Skin of body (tissue), 1 donor: ENCODE measurements at regions not wholly inside any gene's neighbourhood (a gene's known extent, or its start where the extent isn't known, plus 50 kb on each side); places are given as distances from the start of the nearest gene placed in this dataset.
"Not testable (repeated sequence)": the region's sequence is repeated elsewhere in the genome, so short reads cannot be mapped to it uniquely, and the experiment has no call there.

ENCODE experiments used
- DNase-seq: peaks from one replicate; lab custom pipeline; 2025; lab: John Stamatoyannopoulos, UW

DNA sequence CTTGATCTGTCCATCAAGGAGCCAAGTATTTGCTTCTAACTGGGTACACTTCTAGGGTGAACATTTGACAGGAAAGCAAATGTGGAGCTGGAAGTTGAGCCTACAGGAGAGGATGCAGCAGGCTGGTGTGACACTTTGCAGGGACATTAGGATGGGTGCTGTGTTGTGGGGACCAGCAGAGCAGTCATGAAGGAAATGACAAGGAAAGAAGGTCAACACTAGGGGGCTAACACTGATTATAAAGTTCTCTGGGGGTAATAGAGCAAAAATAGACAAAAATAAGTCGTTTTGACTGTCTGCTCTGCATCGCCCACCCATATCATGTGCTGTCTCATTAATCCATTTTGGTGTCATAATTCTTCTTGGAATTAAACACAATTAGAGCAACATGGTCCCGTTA, 652.4 kb downstream of the STK39 start:
- DNase-seq, result no peak

DNA sequence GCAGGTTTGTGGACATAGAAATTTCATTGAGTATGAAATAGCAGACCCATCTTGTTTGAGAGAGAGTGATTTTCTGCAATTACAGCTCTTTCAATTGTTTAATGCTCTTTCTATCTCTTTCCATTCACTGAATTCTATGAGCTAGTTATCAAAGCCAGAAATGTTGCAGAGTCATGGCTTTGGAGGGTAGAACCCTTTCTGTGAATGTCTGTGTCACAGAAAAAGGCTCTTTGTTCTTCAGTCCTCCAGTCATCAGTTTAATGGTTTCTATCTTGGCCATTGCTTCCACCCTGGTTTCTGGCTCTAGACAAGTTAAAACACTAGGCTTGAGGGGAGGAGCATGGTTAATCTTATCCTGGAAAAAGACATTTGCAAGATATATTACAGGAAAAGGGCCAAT, 655.0 kb downstream of the STK39 start:
- DNase-seq, result no peak

DNA sequence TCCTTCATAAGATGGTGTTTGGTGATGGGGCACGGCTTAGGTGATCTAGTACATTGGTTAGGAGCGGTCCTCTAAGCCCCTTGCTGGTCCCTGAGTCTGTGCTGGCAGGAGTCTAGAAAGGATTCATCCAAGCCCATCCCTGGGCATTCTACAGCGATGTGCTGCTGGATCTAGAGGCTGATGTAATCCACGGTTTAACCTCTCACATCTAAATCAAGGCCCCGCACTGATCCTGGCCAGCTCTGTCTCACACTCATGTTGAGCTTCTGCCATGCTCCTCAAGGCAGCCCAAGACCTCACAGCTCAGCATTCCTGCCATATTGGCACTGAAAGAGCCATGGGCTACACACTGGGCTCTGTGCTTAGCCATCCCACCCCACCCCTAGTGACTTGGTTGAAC, 664.8 kb downstream of the STK39 start:
- DNase-seq, result no peak

DNA sequence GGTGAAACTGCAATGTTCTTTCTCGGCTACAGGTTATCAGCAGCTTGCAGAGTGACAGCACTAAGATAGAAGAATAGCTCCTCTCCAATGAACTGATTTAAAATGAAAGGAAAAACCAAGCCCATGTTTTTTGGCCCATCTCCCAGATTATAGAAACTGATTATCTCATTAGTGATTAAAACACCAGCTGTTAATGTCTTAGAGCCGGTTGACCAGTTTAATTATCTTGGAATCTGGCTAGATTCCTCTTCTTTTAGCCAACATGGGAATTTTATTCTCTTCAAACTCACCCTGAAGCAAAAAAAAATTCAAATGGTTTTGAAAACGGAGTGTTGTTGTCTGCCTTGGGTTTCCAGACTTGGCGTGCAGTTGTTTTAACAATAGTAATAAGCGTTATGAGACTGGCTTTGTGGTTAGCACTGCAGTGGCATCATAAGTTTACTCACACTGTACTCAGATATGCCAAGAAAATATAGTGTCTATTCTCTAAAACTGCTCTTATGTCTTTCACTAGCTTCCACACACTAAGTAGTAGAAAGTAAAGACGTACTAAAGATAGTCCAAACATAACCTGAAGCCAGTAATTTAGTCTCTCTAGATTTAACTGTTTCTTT, 665.3 kb downstream of the STK39 start:
- DNase-seq, result no peak

DNA sequence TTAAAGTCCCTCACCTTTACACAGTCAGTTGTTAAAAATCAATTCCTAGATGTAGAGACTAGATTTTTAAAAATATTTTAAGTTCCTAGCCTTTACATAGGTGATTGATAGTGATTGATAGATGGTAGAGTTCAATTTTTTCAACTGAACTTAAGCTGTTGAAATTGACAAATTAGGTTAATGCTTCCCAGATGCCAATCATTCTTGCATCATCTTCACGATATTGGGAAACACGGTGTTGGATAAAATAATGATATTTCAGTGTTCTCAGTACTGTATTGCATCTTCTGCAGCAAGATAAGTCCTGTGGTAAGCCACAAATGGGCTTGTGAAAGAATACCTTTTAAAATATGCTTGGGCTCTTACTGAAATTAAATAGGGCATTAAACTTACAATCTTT, 667.6 kb downstream of the STK39 start:
- no peak for DNase-seq

DNA sequence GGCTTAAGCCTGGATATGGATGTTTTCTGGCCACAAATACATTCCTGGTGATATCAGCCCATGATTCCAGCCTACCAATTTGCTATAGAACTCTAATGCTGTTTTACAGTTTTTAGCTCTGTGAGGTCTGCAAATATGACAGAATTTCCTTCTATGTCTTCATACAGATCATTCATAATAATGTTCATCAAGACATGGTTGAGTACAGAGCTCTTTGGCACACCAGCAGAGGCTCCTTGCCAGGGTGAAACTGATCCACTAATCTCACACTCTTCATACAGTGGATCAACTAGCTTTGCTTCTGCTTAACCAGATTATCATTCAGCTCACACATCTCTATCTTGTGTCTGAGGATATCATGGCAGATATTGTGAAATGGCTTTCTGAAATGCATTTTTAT, 672.1 kb downstream of the STK39 start:
- DNase-seq, result no peak

DNA sequence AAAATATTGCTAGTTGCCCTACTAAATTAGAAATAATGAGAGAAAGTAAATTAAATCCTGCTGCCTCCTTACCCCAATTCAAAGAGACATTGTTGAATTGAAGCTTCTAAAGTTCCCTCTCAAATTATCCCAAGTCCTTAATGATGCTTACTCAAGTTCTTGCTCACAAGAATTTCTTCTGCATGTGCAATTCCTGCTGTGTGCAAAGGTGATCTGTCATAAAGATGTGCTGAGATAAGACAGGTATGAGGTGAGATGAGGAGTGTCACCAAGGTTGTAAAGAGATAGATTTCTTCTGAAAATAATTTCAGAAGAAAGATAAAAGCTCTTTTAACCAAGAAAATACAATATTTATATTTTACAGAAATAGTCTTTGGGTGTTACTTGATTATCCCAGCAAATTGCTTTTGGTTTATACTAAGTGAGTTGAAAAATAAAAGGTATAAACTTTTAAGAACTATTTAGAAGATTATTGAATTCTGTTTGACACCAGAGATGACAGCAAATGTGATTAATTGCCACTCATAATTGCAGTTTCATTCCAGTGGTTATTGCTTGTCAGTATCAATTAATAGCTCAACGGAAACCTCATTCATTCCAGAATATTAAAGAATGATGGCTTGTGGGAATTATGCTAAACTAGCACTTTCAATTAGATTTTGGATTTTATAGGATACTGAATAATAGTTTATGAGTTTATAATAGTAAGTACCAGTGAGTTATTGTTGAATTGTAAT, 674.3 kb downstream of the STK39 start:
- DNase-seq, result no peak

DNA sequence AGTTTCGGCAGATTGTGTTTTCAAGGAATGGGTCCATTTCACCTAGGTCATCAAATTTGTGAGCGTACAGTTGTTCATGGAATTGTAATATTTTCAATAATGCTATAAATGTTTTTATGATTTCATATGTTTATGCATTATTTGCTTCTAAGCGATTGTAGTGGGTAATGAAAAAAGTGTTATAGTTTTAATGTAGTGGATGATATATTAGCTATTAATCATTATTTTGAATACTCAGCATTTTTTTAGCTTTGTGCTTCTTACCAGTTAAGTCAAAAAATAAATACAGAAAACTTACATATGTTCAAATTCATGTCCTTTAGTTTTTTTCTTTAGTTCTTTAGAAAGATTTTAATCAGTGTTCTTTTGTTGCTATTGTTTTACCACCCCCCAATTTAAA, 677.0 kb downstream of the STK39 start:
- no peak for DNase-seq

DNA sequence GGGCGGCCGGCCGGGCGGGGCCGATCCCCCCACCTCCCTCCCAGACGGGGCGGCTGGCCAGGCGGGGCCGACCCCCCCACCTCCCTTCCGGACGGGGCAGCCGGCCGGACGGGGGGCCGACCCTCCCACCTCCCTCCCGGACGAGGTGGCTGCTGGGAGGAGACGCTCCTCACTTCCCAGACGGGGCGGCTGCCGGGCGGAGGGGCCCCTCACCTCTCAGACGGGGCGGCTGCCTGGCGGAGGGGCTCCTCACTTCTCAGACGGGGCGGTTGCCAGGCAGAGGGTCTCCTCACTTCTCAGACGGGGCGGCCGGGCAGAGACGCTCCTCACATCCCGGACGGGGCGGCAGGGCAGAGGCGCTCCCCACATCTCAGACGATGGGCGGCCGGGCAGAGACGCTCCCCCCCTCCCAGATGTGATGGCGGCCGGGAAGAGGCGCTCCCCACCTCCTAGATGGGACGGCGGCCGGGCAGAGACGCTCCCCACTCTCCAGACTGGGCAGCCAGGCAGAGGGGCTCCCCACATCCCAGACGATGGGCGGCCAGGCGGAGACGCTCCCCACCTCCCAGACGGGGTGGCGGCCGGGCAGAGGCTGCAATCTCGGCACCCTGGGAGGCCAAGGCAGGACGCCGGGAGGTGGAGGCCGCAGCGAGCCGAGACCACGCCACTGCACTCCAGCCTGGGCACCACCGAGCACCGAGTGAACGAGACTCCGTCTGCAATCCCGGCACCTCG, 675.8 kb downstream of the XIRP2 start:
- not testable (repeated sequence) for DNase-seq

DNA sequence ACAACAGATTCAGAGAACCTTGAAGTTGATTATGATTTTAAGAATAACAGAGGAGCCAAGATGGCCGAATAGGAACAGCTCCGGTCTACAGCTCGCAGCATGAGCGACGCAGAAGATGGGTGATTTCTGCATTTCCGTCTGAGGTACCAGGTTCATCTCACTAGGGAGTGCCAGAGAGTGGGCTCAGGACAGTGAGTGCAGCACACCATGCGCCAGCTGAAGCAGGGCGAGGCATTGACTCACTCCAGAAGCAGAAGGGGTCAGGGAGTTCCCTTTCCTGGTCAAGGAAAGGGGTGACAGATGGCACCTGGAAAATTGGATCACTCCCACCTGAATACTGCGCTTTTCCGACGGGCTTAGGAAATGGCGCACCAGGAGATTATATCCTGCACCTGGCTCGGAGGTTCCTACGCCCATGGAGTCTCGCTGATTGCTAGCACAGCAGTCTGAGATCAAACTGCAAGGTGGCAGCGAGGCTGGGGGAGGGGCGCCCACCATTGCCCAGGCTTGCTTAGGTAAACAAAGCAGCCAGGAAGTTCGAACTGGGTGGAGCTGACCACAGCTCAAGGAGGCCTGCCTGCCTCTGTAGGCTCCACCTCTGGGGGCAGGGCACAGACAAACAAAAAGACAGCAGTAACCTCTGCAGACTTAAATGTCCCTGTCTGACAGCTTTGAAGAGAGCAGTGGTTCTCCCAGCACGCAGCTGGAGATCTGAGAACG, 670.2 kb downstream of the XIRP2 start:
- DNase-seq, result not testable (repeated sequence)

DNA sequence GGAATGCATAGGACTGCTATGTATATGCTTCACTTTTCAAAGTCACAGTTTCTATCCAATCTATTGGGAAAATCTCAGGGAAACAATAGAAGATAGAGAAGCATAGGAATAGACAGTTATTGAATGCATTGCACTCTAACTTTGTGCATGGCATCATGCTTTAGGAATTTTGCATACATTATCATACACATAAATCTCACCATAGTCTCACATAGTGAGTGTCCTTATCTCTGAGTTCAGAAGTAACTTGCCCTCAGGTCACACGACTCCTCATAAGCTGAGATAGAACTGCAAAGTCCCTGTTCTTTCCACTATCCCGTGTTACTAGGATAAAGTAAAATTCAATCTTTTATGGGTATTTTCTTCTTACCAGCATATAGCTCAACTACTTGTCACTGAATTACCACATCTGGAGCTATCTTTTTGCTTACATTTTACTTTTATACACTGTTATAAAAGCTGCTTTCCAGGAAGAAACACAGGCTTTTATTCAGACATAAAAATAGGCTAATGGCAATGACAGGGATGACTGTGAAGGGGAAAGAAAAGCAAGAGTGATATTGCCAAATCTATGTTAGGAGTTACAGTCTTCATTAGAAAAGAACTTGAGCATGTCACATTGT, 666.9 kb downstream of the XIRP2 start:
- DNase-seq, result no peak

DNA sequence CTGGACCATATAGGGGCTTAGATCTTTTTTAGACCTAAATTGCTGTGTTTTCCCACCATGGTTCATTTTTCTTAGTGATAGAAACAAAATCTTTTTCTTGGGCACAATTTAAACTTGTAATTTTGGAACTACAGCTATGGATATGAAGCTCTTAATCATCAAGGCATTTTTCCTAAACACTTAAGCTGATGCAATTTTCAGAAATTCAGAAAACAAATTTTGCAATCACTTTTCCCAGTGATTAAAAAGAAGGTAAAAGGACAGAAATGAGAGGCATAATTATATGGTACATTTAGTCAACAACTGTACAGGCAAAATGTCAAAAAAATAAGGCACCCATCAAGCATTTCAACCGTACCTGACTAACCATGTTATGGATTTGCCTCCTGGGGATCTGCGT, 665.4 kb downstream of the XIRP2 start:
- no peak for DNase-seq

DNA sequence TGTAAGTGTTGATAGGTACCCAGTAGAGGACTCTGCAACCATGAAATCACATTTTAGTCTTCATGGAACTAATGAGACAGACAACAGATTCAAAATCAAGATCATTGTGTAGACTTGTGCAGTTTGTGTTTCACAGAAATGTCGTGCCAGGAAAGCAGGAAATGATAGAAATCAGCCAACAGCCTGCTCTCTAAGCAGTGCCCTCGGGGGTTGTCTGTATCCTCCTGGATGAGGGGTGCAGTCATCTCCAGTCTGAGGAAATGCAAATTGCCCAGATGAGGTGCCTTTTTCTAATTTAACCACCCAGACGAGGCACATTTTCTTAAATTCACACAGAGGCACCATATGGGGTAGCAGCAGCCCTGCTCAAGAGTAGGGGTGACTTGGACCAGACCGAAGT, 663.1 kb downstream of the XIRP2 start:
- DNase-seq, result no peak

DNA sequence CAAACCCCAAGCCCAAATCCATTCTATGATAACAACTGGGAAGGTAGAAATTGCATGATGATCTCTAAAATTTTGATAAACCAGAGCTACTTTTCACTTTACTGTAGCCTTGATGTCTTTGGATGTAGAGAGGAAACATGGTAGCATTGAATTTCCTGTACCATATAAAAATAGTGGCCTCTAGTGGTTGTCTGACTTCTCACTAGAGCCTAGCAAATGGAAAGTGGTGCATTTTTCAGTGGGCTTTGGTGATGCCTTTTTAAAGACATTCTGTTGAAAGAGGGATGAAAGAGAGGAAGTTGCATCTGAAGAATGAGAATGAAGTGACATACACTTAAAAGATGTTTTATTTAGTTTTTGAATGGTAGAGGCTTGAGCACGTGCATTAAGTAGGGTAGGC, 662.2 kb downstream of the XIRP2 start:
- DNase-seq, result no peak

DNA sequence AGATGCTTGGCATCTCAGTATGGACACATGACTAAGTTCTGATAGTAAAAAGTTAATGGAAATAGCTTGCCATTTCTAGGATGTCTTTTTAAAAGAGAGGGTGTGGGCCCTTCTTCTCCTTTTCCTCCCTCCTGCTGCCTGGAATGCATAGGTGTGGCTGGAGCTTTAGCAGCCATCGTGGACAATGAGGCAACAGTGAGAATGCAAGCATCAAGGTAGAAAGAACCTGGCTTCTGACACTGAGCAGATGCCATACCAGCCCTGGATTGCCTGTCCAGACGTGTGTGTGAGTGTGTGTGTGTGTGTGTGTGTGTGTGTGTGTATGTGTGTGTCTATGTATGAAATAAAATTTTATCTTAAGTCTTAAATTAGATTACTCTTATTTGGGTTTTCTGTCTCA, 660.1 kb downstream of the XIRP2 start:
- DNase-seq, result no peak

DNA sequence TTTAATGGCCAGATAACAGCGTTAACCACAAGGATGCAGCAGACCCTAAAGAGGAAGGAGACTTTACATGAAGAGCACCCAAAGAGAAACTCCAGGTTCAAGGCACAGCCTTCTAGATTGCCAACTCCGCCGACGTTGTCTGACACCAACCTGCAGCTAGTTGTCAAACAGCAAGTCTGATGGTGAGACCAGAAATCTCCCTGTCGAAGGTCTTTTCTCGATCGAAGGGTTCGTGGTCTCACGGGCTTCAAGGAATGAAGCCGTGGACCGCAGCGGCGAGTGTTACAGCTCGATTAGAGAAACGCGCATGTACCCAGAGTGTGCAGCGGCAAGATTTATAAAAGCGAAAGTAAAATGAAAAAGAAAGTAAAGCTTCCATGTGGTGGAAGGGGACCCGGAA, 656.3 kb downstream of the XIRP2 start:
- DNase-seq, result no peak

DNA sequence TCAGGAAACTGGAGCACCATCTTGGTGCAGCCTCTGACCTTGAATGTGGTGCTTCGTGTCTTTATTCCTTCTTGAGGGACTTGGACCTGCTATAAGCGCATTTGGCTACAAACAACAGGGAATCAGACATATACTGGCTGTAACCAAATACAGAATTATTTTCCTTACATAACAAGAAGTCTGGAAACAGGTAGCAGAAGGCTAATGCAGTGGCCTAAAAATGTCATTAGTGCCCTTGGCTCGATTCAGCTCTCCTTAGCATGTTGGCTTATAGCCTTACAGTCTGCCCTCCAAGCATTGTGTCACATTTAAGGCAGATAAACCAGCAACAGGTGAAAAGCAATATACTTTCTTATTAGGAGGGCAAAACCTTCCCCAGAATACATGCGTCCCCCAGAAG, 655.4 kb downstream of the XIRP2 start:
- DNase-seq, result no peak

DNA sequence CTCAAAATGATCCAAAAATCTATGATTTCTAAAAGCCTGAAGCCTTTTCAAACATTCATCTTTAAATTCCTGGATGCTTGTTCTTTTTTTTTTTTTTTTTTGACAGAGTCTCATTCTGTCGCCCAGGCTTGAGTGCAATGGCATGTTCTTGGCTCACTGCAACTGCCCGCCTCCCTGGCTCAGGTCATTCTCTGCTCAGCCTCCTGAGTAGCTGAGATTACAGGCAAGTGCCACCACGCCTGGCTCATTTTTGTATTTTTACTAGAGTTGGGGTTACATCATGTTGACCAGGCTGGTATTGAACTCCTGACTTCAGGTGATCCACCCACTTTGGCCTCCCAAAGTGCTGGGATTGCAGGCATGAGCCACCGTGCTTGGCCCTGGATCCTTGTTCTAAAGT, 649.5 kb downstream of the XIRP2 start:
- DNase-seq, result no peak

DNA sequence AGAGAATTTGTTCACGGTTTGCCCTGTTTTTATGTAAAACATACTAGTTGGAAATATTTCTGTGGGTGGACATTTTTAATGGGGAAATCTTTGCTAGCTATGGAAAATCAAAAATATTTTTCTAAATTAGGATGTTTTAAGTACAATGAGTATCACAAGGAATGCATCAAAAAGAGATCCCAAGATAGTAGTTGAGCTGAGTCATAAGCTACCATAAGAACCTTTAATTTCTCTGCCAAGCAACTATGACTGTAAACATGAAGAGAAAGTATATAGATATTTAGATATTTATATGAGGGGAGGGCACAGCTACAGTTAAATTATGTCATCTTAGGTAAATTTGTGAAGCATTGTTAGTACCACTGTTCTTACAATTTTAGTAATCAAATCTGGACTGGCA, 646.2 kb downstream of the XIRP2 start:
- no peak for DNase-seq

DNA sequence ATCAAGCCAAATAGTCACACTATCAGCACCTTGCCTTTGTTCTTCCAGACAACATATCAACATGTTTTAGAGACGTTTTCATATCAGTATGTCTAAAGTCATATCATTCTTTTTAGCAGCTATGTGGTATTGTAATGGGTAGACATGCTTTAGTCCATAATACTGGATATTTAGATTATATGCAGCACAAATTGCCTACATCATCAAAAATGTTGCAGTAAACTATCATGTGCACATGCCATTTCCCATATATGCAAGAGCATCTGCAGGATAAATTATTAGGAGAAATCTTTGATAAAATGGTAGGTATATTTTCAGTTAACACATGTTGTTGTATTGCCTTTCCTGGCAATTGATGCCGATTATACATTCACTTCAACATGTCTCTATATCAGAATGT, 636.5 kb downstream of the XIRP2 start:
- no peak for DNase-seq

DNA sequence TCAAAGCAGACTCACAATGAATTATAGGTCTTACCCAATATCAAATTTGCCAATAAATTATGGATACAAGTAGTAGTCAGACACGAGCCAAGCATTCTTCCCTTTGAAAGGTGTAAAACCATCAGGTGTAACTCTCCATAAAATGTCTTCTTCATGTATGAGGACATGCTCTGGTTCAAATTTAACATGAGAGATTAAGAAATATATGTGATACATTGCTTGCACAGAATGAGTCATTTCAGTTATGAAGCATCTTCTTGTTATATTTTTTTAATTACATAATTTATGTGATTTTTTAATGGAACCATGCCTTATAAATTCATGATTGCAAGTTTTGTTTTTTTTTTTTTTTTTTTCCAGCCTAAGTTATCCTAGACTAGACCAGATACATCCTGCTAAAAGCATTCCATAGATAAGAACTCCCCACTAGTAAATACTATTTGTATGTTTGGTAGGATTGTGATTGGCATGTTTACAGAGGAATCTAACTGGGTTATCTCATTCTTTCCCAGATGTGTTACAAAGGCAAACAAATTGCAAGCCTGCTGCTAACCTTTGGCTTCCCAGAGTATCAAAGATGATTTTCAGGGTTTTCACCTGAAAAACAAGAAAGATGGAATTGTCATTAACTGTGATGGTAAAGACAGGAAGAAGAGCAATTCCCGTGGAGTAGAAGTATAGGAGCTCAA, 621.9 kb downstream of the XIRP2 start:
- DNase-seq, result peak; percentile 20
